ENCODE measurements at regions not wholly inside any gene's neighbourhood (a gene's known extent, or its start where the extent isn't known, plus 50 kb on each side); places are given as distances from the start of the nearest gene placed in this dataset.

GRCh38 chr13:58728126-58728525, 1096.6 kb downstream of the PCDH17 start (continued):
- TF ChIP-seq REST (IDR thresholded peaks at IDR 0.05; ENCODE audit: low read depth, low read length): no peak
- TF ChIP-seq IRF3 (IDR thresholded peaks at IDR 0.05; ENCODE audit: low read depth, low read length): no peak
- TF ChIP-seq EZH2phosphoT487 (IDR thresholded peaks at IDR 0.05; ENCODE audit: borderline replicate concordance, low read depth): no peak
- no peak for TF ChIP-seq GABPA (IDR thresholded peaks at IDR 0.05; ENCODE audit: low read depth)
- no peak for TF ChIP-seq FOXM1 (IDR thresholded peaks at IDR 0.05; ENCODE audit: low read depth)

- ChIA-PET POLR2A (no interaction called here), CTCF (no interaction called here)
- 7% methylated on average over 1 of the region's 1 CpG for WGBS (ENCODE audit: low lambda C conversion rate)
Observed at GRCh38 chr13:58729361-58729760, 1097.8 kb downstream of the PCDH17 start.

More at GRCh38 chr13:58729361-58729760, 1097.8 kb downstream of the PCDH17 start:
- no peak for DNase-seq
- Histone ChIP-seq H3K36me3 (replicated peaks in 1 of 2; ENCODE audit: control insufficient read depth in 1 of 2, insufficient read depth in 2 of 2, low read length in 1 of 2) (no peaks in the 10 kb centered on the region), H3K9ac (no peak overlapping the region), H4K20me1 (ENCODE audit: insufficient read depth) (no peaks in the 10 kb centered on the region), H3K9me3 (no peaks in the 10 kb centered on the region), H3K4me1 (ENCODE audit: control insufficient read depth in 1 of 2, insufficient read depth in 2 of 2, low read depth in 1 of 2, low read length in 1 of 2) (no peaks in the 10 kb centered on the region), H3K79me2 (ENCODE audit: insufficient read depth) (no peaks in the 10 kb centered on the region), H2AFZ (ENCODE audit: low read depth) (no peak overlapping the region), H3K27ac (ENCODE audit: low read depth in 2 of 2, low read length in 1 of 2) (no peak overlapping the region), H3K4me2 (no peak overlapping the region), H3K9me2 (no peaks in the 10 kb centered on the region), H3K27me3 (ENCODE audit: insufficient read depth) (no peaks in the 10 kb centered on the region), H3K4me3 (ENCODE audit: low read depth in 2 of 2, low read length in 1 of 2) (no peak overlapping the region), H3F3A (replicated peaks; ENCODE audit: insufficient read depth) (no peaks in the 10 kb centered on the region)
- TF ChIP-seq JUND (IDR thresholded peaks at IDR 0.05) (no peak), SMC3 (IDR thresholded peaks at IDR 0.05; ENCODE audit: low read depth, low read length) (no peak), ZBTB33 (IDR thresholded peaks at IDR 0.05; ENCODE audit: borderline replicate concordance, low read depth) (no peak), GATA2 (CRISPR knock-in tag; IDR thresholded peaks at IDR 0.05) (no peak), POLR2AphosphoS5 (IDR thresholded peaks at IDR 0.05; ENCODE audit: low read depth, low read length) (no peak), TCF12 (IDR thresholded peaks at IDR 0.05) (no peak)
